ENCODE measurements at regions not wholly inside any gene's neighbourhood (a gene's known extent, or its start where the extent isn't known, plus 50 kb on each side); places are given as distances from the start of the nearest gene placed in this dataset.

DNA sequence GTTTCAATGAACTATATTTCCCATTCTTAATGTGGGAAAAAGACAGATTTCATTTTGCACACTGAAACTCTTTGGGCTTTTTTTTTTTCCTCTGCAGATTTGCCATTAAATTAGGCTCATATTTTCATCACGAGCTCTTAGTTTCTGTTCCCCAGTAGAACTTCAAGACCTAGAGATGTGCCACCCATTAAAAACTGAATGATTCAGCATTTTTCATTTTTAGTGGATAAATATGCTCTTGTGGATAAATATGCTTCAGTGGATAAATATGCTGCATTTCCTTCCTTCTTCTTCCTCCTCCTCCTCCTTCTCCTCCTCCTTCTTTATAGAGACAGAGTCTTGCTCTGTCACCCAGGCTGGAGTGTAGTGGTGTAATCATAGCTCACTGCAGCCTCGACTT is 322.4 kb upstream of the PRKX start:
- Histone ChIP-seq H3K4me3 (ENCODE audit: low read length) (no peak overlapping the region), H3K4me1 (ENCODE audit: control insufficient read depth, low read length) (no peaks in the 10 kb centered on the region), H4K20me1 (ENCODE audit: control insufficient read depth, insufficient read depth, low read depth, low read length) (no peaks in the 10 kb centered on the region), H3K27me3 (ENCODE audit: control insufficient read depth, low read length) (no peaks in the 10 kb centered on the region), H3K9me3 (ENCODE audit: control insufficient read depth, insufficient read depth, low read length) (no peaks in the 10 kb centered on the region), H3K9me2 (replicated peaks; ENCODE audit: control insufficient read depth, low read length) (no peaks in the 10 kb centered on the region), H3K36me3 (ENCODE audit: control insufficient read depth, low read length) (no peaks in the 10 kb centered on the region), H3F3A (ENCODE audit: control insufficient read depth, insufficient read depth) (no peaks in the 10 kb centered on the region), H3K4me2 (ENCODE audit: low read length) (no peak overlapping the region), H3K27ac (ENCODE audit: low read depth, low read length) (no peak overlapping the region), H3K79me2 (ENCODE audit: control insufficient read depth, low read length) (no peaks in the 10 kb centered on the region)
- TF ChIP-seq EZH2phosphoT487 (IDR thresholded peaks at IDR 0.05; ENCODE audit: borderline replicate concordance, low read length): no peak
- TF ChIP-seq, protein P1, sequence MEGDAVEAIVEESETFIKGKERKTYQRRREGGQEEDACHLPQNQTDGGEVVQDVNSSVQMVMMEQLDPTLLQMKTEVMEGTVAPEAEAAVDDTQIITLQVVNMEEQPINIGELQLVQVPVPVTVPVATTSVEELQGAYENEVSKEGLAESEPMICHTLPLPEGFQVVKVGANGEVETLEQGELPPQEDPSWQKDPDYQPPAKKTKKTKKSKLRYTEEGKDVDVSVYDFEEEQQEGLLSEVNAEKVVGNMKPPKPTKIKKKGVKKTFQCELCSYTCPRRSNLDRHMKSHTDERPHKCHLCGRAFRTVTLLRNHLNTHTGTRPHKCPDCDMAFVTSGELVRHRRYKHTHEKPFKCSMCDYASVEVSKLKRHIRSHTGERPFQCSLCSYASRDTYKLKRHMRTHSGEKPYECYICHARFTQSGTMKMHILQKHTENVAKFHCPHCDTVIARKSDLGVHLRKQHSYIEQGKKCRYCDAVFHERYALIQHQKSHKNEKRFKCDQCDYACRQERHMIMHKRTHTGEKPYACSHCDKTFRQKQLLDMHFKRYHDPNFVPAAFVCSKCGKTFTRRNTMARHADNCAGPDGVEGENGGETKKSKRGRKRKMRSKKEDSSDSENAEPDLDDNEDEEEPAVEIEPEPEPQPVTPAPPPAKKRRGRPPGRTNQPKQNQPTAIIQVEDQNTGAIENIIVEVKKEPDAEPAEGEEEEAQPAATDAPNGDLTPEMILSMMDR (IDR thresholded peaks at IDR 0.05; ENCODE audit: low read depth, low read length, poor library complexity, severe bottlenecking): no peak

DNA sequence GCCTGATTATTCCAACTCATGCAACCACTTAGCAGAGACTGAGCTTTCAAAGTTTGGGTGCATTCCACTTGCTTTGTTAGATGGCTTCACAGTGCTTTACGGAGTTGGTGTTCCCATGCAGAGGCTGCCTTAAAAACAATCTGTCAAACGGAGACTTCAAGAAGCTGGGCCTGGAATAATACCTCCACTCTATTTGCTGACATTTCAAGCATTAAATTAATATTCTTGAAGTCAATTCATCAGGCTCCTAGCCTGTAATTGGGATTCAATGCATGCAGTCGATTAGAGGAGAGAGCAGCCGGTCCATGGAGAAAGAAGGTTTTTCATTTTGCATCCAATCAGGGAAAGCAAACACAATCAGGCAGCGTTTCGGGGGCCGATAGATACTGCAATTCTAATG is 314.7 kb upstream of the PRKX start:
- no peaks in the 10 kb centered on the region for H4K20me1 ChIP-seq (ENCODE audit: control insufficient read depth, insufficient read depth, low read depth, low read length)
- H3K4me2 ChIP-seq (ENCODE audit: low read length): no peak overlapping the region
- H3K27ac ChIP-seq (ENCODE audit: low read depth, low read length): no peak overlapping the region
- H3K27me3 ChIP-seq (ENCODE audit: control insufficient read depth, low read length): no peaks in the 10 kb centered on the region
- no peaks in the 10 kb centered on the region for H3K79me2 ChIP-seq (ENCODE audit: control insufficient read depth, low read length)
- no peaks in the 10 kb centered on the region for H3K9me3 ChIP-seq (ENCODE audit: control insufficient read depth, insufficient read depth, low read length)
- no peak for TF ChIP-seq EZH2phosphoT487 (IDR thresholded peaks at IDR 0.05; ENCODE audit: borderline replicate concordance, low read length)
- TF ChIP-seq, protein P1 (IDR thresholded peaks at IDR 0.05; ENCODE audit: low read depth, low read length, poor library complexity, severe bottlenecking): no peak
- no peaks in the 10 kb centered on the region for H3K4me1 ChIP-seq (ENCODE audit: control insufficient read depth, low read length)
- no peaks in the 10 kb centered on the region for H3K9me2 ChIP-seq (replicated peaks; ENCODE audit: control insufficient read depth, low read length)
- no peak overlapping the region for H3K4me3 ChIP-seq (ENCODE audit: low read length)
- H3F3A ChIP-seq (ENCODE audit: control insufficient read depth, insufficient read depth): no peaks in the 10 kb centered on the region
- H3K36me3 ChIP-seq (ENCODE audit: control insufficient read depth, low read length): no peaks in the 10 kb centered on the region

DNA sequence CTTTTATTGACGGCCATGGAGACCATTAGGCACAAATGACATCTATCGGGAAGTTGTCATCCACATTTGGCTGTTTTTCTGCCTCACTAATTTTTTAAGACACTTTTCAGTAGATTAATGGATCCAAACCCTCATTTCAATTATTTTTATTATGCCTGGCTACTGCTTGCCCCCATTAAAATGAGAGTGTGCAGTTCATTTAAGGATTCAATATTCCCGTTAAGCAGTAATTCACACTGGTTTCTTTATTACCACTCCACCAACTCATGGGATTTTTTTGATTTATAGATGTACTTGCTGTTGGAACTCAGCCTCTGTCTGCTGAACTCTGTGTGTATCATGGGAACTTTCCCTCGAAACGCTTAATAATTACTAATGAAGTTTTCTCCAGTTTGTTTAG is 291.8 kb upstream of the PRKX start:
- H3K79me2 ChIP-seq (ENCODE audit: control insufficient read depth, low read length): no peaks in the 10 kb centered on the region
- no peak for TF ChIP-seq EZH2phosphoT487 (IDR thresholded peaks at IDR 0.05; ENCODE audit: borderline replicate concordance, low read length)
- TF ChIP-seq, protein P1 (IDR thresholded peaks at IDR 0.05; ENCODE audit: low read depth, low read length, poor library complexity, severe bottlenecking): no peak
- no peaks in the 10 kb centered on the region for H3K27me3 ChIP-seq (ENCODE audit: control insufficient read depth, low read length)
- no peak overlapping the region for H3K27ac ChIP-seq (ENCODE audit: low read depth, low read length)
- H3K4me2 ChIP-seq (ENCODE audit: low read length): no peak overlapping the region
- H3K36me3 ChIP-seq (ENCODE audit: control insufficient read depth, low read length): no peaks in the 10 kb centered on the region
- H4K20me1 ChIP-seq (ENCODE audit: control insufficient read depth, insufficient read depth, low read depth, low read length): no peaks in the 10 kb centered on the region
- no peaks in the 10 kb centered on the region for H3K9me2 ChIP-seq (replicated peaks; ENCODE audit: control insufficient read depth, low read length)
- no peaks in the 10 kb centered on the region for H3F3A ChIP-seq (ENCODE audit: control insufficient read depth, insufficient read depth)
- H3K4me1 ChIP-seq (ENCODE audit: control insufficient read depth, low read length): no peaks in the 10 kb centered on the region
- no peaks in the 10 kb centered on the region for H3K9me3 ChIP-seq (ENCODE audit: control insufficient read depth, insufficient read depth, low read length)
- no peak overlapping the region for H3K4me3 ChIP-seq (ENCODE audit: low read length)

DNA sequence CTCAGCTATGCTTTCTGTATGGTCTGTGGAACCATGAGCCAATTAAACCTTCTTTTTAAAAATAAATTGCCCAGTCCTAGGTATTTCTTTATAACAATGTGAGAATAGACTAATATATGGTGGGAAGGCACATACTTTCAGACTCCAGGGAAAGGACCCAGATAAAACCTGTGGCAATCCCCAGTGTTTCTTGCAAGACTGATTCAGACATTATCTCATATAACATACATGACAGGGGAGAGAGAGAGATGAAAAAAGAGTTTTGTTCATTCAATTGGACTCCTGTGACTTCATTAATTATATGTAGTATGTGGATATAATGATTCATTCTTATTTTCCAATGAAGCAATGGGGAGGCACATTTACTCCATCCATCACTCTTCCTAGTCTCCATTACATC is 291.4 kb upstream of the PRKX start:
- no peak overlapping the region for H3K4me2 ChIP-seq (ENCODE audit: low read length)
- no peaks in the 10 kb centered on the region for H3K79me2 ChIP-seq (ENCODE audit: control insufficient read depth, low read length)
- H3K36me3 ChIP-seq (ENCODE audit: control insufficient read depth, low read length): no peaks in the 10 kb centered on the region
- no peaks in the 10 kb centered on the region for H3K9me3 ChIP-seq (ENCODE audit: control insufficient read depth, insufficient read depth, low read length)
- no peaks in the 10 kb centered on the region for H4K20me1 ChIP-seq (ENCODE audit: control insufficient read depth, insufficient read depth, low read depth, low read length)
- no peaks in the 10 kb centered on the region for H3K9me2 ChIP-seq (replicated peaks; ENCODE audit: control insufficient read depth, low read length)
- TF ChIP-seq, protein P1 (IDR thresholded peaks at IDR 0.05; ENCODE audit: low read depth, low read length, poor library complexity, severe bottlenecking): no peak
- no peak for TF ChIP-seq EZH2phosphoT487 (IDR thresholded peaks at IDR 0.05; ENCODE audit: borderline replicate concordance, low read length)
- H3K27me3 ChIP-seq (ENCODE audit: control insufficient read depth, low read length): no peaks in the 10 kb centered on the region
- H3K27ac ChIP-seq (ENCODE audit: low read depth, low read length): no peak overlapping the region
- H3K4me3 ChIP-seq (ENCODE audit: low read length): no peak overlapping the region
- H3K4me1 ChIP-seq (ENCODE audit: control insufficient read depth, low read length): no peaks in the 10 kb centered on the region
- no peaks in the 10 kb centered on the region for H3F3A ChIP-seq (ENCODE audit: control insufficient read depth, insufficient read depth)

Measured in DOHH2 (cell line).